Erythroblast (primary cell): ENCODE measurements at regions not wholly inside any gene's neighbourhood (a gene's known extent, or its start where the extent isn't known, plus 50 kb on each side); places are given as distances from the start of the nearest gene placed in this dataset.

Experiments used
- GATA1 ChIP-seq: IDR thresholded peaks from 2 replicates; pipeline ENCODE4 v1.6.1; 2011; ENCODE audit warnings: low read depth, mild to moderate bottlenecking, control low read depth, low read length, moderate library complexity
- POLR2A ChIP-seq: IDR thresholded peaks from 2 replicates; pipeline ENCODE4 v1.6.1; 2011; ENCODE audit warnings: mild to moderate bottlenecking, low read length

DNA sequence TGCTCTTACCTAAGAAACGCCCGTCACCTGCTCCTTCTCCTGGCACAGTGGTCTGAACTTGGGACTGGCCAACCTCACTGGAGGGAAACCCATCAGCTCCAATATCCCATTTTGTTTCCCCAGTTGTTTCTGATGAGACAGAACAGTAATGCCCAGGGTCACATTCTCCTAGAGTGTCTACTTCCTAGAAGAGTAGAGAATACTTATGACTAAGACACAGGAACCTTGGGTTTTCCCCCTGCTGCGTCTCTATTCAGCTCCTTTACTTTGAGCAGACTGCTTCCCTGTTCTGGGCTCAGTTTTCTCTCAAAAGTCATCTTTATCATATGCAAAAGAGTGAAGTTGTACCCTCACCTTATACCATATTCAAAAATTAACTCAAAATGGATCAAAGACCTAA is 79.4 kb downstream of the POLR2M start:
- no peak for TF ChIP-seq POLR2A
- no peak for TF ChIP-seq GATA1
